A549 (cell line): ENCODE measurements at regions not wholly inside any gene's neighbourhood (a gene's known extent, or its start where the extent isn't known, plus 50 kb on each side); places are given as distances from the start of the nearest gene placed in this dataset.

Experiments
- BHLHE40 ChIP-seq: IDR thresholded peaks from 2 replicates; pipeline ENCODE4 v1.6.1; 2012; ENCODE audit warnings: low read depth, low read length, inconsistent platforms
- CTCF ChIP-seq: fragments of >200 bp; sonication (Bioruptor Twin); formaldehyde crosslinking; IDR thresholded peaks from 3 replicates; pipeline ENCODE4 v1.5.1; 2016
- EP300 ChIP-seq, 2 experiments: fragments of >200 bp; sonication (Bioruptor Twin); formaldehyde crosslinking; IDR thresholded peaks; 2 replicates in 1 of 2; 3 replicates in 1 of 2; pipeline ENCODE4 v1.6.1; 2016 to 2017
- POLR2AphosphoS2 ChIP-seq: conservative IDR thresholded peaks from 2 replicates; pipeline ENCODE4 v1.6.1; 2012; ENCODE audit warnings: low read length, improper control_type of control experiment, inconsistent platforms
- ZFP36 ChIP-seq: fragments of 450-650 bp; IDR thresholded peaks from 2 replicates; pipeline ENCODE4 v1.6.1; 2014; ENCODE audit warnings: borderline replicate concordance; ENCODE audit not compliant: partially characterized antibody
- TF ChIP-seq, protein P1 (sequence below): fragments of 150-350 bp; IDR thresholded peaks from 2 replicates; pipeline ENCODE4 v1.6.1; 2014; ENCODE audit warnings: low read depth, mild to moderate bottlenecking, low read length

GRCh38 chr18:40875101-40875615 lies 1079.9 kb upstream of the PIK3C3 start:
- TF ChIP-seq ZFP36 (no peak), EP300 (IDR thresholded peaks at IDR 0.05) (no peak), POLR2AphosphoS2 (no peak), CTCF (no peak), BHLHE40 (no peak)
- TF ChIP-seq, protein P1, sequence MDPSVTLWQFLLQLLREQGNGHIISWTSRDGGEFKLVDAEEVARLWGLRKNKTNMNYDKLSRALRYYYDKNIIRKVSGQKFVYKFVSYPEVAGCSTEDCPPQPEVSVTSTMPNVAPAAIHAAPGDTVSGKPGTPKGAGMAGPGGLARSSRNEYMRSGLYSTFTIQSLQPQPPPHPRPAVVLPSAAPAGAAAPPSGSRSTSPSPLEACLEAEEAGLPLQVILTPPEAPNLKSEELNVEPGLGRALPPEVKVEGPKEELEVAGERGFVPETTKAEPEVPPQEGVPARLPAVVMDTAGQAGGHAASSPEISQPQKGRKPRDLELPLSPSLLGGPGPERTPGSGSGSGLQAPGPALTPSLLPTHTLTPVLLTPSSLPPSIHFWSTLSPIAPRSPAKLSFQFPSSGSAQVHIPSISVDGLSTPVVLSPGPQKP = no peak
